Testis (tissue), 2 donors: ENCODE measurements at regions not wholly inside any gene's neighbourhood (a gene's known extent, or its start where the extent isn't known, plus 50 kb on each side); places are given as distances from the start of the nearest gene placed in this dataset.

Experiments used
- CTCF ChIP-seq, 3 experiments: fragments of 450-650 bp in 2 of 3; fragments of 200-600 bp in 1 of 3; sonication (generic) in 1 of 3; IDR thresholded peaks; one replicate each; pipeline ENCODE4 v1.5.1; 2016 to 2019; ENCODE audit warnings: antibody characterized with exemption in 3 of 3, mild to moderate bottlenecking in 2 of 3, moderate library complexity in 1 of 3
- POLR2A ChIP-seq: fragments of 450-650 bp; IDR thresholded peaks from one replicate; pipeline ENCODE4 v1.6.1; 2017; ENCODE audit warnings: antibody characterized with exemption, mild to moderate bottlenecking, moderate library complexity

- TF ChIP-seq CTCF (IDR thresholded peaks at IDR 0.05) (no peak), POLR2A (no peak)
Observed at GRCh38 chr13:85567909-85568308, 231.3 kb downstream of the SLITRK6 start.
